ENCODE measurements at regions not wholly inside any gene's neighbourhood (a gene's known extent, or its start where the extent isn't known, plus 50 kb on each side); places are given as distances from the start of the nearest gene placed in this dataset.

- DNase-seq (ENCODE audit: low read depth in 4 of 4, low spot score in 3 of 4) = no peak
Observed at GRCh38 chr1:188426561-188426960, 1597.8 kb downstream of the PLA2G4A start.

- no peak for DNase-seq (ENCODE audit: low read depth in 4 of 4, low spot score in 3 of 4)
Observed at GRCh38 chr1:188427642-188428041, 1598.9 kb downstream of the PLA2G4A start.

GRCh38 chr1:188429386-188429785, 1600.6 kb downstream of the PLA2G4A start:
- DNase-seq (ENCODE audit: low read depth in 4 of 4, low spot score in 3 of 4) = no peak

GRCh38 chr1:188432427-188432826, 1603.7 kb downstream of the PLA2G4A start:
- DNase-seq (ENCODE audit: low read depth in 4 of 4, low spot score in 3 of 4) = no peak

GRCh38 chr1:188433425-188433824, 1604.7 kb downstream of the PLA2G4A start:
- DNase-seq (ENCODE audit: low read depth in 4 of 4, low spot score in 3 of 4) = no peak

- DNase-seq (ENCODE audit: low read depth in 4 of 4, low spot score in 3 of 4) = no peak
Observed at GRCh38 chr1:188444526-188444925, 1615.8 kb downstream of the PLA2G4A start.

GRCh38 chr1:188462837-188463236, 1634.1 kb downstream of the PLA2G4A start:
- no peak for DNase-seq (ENCODE audit: low read depth in 4 of 4, low spot score in 3 of 4)

GRCh38 chr1:188463919-188464318, 1635.2 kb downstream of the PLA2G4A start:
- no peak for DNase-seq (ENCODE audit: low read depth in 4 of 4, low spot score in 3 of 4)

- DNase-seq (ENCODE audit: low read depth in 4 of 4, low spot score in 3 of 4) = no peak
Observed at GRCh38 chr1:188466539-188466938, 1637.8 kb downstream of the PLA2G4A start.

GRCh38 chr1:188476606-188477005, 1647.9 kb downstream of the PLA2G4A start:
- DNase-seq (ENCODE audit: low read depth in 4 of 4, low spot score in 3 of 4) = no peak

- DNase-seq (ENCODE audit: low read depth in 4 of 4, low spot score in 3 of 4) = no peak
Observed at GRCh38 chr1:188489336-188490112, 1660.8 kb downstream of the PLA2G4A start.

GRCh38 chr1:188496506-188496905, 1667.8 kb downstream of the PLA2G4A start:
- DNase-seq (ENCODE audit: low read depth in 4 of 4, low spot score in 3 of 4) = no peak

GRCh38 chr1:188497020-188497419, 1668.3 kb downstream of the PLA2G4A start:
- DNase-seq (ENCODE audit: low read depth in 4 of 4, low spot score in 3 of 4) = no peak

- peak in 1 of 4 donors; percentile 2 for DNase-seq (ENCODE audit: low read depth in 4 of 4, low spot score in 3 of 4)
Observed at GRCh38 chr1:188499690-188500089, 1670.9 kb downstream of the PLA2G4A start.

- no peak for DNase-seq (ENCODE audit: low read depth in 4 of 4, low spot score in 3 of 4)
Observed at GRCh38 chr1:188514917-188515316, 1686.2 kb downstream of the PLA2G4A start.

GRCh38 chr1:188517139-188517538, 1688.4 kb downstream of the PLA2G4A start:
- no peak for DNase-seq (ENCODE audit: low read depth in 4 of 4, low spot score in 3 of 4)

GRCh38 chr1:188551176-188551575, 1722.4 kb downstream of the PLA2G4A start:
- DNase-seq (ENCODE audit: low read depth in 4 of 4, low spot score in 3 of 4) = no peak

GRCh38 chr1:188557053-188557452, 1728.3 kb downstream of the PLA2G4A start:
- DNase-seq (ENCODE audit: low read depth in 4 of 4, low spot score in 3 of 4) = no peak

- DNase-seq (ENCODE audit: low read depth in 4 of 4, low spot score in 3 of 4) = no peak
Observed at GRCh38 chr1:188582911-188583532, 1754.3 kb downstream of the PLA2G4A start.

- DNase-seq (ENCODE audit: low read depth in 4 of 4, low spot score in 3 of 4) = no peak
Observed at GRCh38 chr1:188584119-188584518, 1755.4 kb downstream of the PLA2G4A start.

- DNase-seq (ENCODE audit: low read depth in 4 of 4, low spot score in 3 of 4) = no peak
Observed at GRCh38 chr1:188590641-188591040, 1761.9 kb downstream of the PLA2G4A start.

- DNase-seq (ENCODE audit: low read depth in 4 of 4, low spot score in 3 of 4) = no peak
Observed at GRCh38 chr1:188594542-188595235, 1765.9 kb downstream of the PLA2G4A start.
